HEK293 (cell line): ENCODE measurements at regions not wholly inside any gene's neighbourhood (a gene's known extent, or its start where the extent isn't known, plus 50 kb on each side); places are given as distances from the start of the nearest gene placed in this dataset.

Experiments
- CTCF ChIA-PET: fragments of 350-600 bp; formaldehyde crosslinking; extraction: SDS; loops from one replicate; lab custom pipeline; 2021; ENCODE audit warnings: antibody characterized with exemption; lab: Yijun Ruan, JAX
- POLR2A ChIA-PET: fragments of 300-600 bp; formaldehyde crosslinking; extraction: SDS; loops from one replicate; lab custom pipeline; 2020; ENCODE audit warnings: antibody characterized with exemption, inconsistent platforms; lab: Yijun Ruan, JAX
- H3K27ac ChIP-seq: fragments of 200-500 bp; sonication (Bioruptor generic); 2 replicates; pipeline ENCODE4 v1.5.1; 2014; ENCODE audit warnings: low read depth, low read length, control low read depth, inconsistent platforms; ENCODE audit errors: extremely low read depth
- H3K36me3 ChIP-seq, 2 experiments: fragments of 200-500 bp in 1 of 2; sonication (Bioruptor generic) in 1 of 2; 1 replicate in 1 of 2; 2 replicates in 1 of 2; pipeline ENCODE4 v1.5.1; 2014 to 2017; ENCODE audit warnings: inconsistent platforms in 2 of 2, low read length in 2 of 2; ENCODE audit not compliant: control insufficient read depth in 2 of 2, insufficient read depth in 1 of 2
- H3K4me1 ChIP-seq: fragments of 200-500 bp; sonication (Bioruptor generic); 2 replicates; pipeline ENCODE4 v1.5.1; 2014; ENCODE audit warnings: mild to moderate bottlenecking, low read length, inconsistent platforms; ENCODE audit not compliant: control insufficient read depth, insufficient read depth
- H3K4me3 ChIP-seq: 2 replicates; pipeline ENCODE4 v1.5.1; 2011; ENCODE audit warnings: low read depth, mild to moderate bottlenecking, control low read depth, low read length, moderate library complexity
- H3K9me3 ChIP-seq: fragments of 200-500 bp; sonication (Bioruptor generic); 2 replicates; pipeline ENCODE4 v1.5.1; 2014; ENCODE audit warnings: low read depth, low read length, inconsistent platforms; ENCODE audit not compliant: control insufficient read depth, insufficient read depth
- BCL11A ChIP-seq: fragments of 450-650 bp; formaldehyde crosslinking; IDR thresholded peaks from 2 replicates; pipeline ENCODE4 v1.5.1; 2016; ENCODE audit warnings: low read depth, missing biosample characterization, missing genetic modification characterization
- BCL6B ChIP-seq: fragments of 450-650 bp; formaldehyde crosslinking; IDR thresholded peaks from 2 replicates; pipeline ENCODE4 v1.5.1; 2017; ENCODE audit warnings: missing biosample characterization, missing genetic modification characterization
- FEZF1 ChIP-seq: fragments of 450-650 bp; formaldehyde crosslinking; IDR thresholded peaks from 2 replicates; pipeline ENCODE4 v1.5.1; 2016; ENCODE audit warnings: missing biosample characterization, missing genetic modification characterization
- GLIS1 ChIP-seq: fragments of 450-650 bp; formaldehyde crosslinking; IDR thresholded peaks from 2 replicates; pipeline ENCODE4 v1.5.1; 2016; ENCODE audit warnings: missing biosample characterization, missing genetic modification characterization
- GLIS2 ChIP-seq: fragments of 450-650 bp; formaldehyde crosslinking; IDR thresholded peaks from 2 replicates; pipeline ENCODE4 v1.5.1; 2016; ENCODE audit warnings: missing biosample characterization, missing genetic modification characterization
- SALL2 ChIP-seq: fragments of 450-650 bp; formaldehyde crosslinking; IDR thresholded peaks from 2 replicates; pipeline ENCODE4 v1.5.0; 2017; ENCODE audit warnings: missing biosample characterization, mild to moderate bottlenecking, missing genetic modification characterization, borderline replicate concordance
- ZBTB44 ChIP-seq: fragments of 450-650 bp; IDR thresholded peaks from 2 replicates; pipeline ENCODE4 v1.5.1; 2018; ENCODE audit warnings: missing biosample characterization, mild to moderate bottlenecking, missing genetic modification characterization
- ZNF175 ChIP-seq: fragments of 450-650 bp; formaldehyde crosslinking; IDR thresholded peaks from 2 replicates; pipeline ENCODE4 v1.5.1; 2016; ENCODE audit warnings: missing biosample characterization, missing genetic modification characterization
- ZNF19 ChIP-seq: fragments of 450-650 bp; formaldehyde crosslinking; IDR thresholded peaks from 2 replicates; pipeline ENCODE4; 2016; ENCODE audit warnings: missing biosample characterization, missing genetic modification characterization, low read depth
- ZNF2 ChIP-seq: fragments of 450-650 bp; formaldehyde crosslinking; IDR thresholded peaks from 2 replicates; pipeline ENCODE4 v1.5.1; 2016; ENCODE audit warnings: missing biosample characterization, missing genetic modification characterization
- ZNF274 ChIP-seq, 2 experiments: fragments of 200-500 bp in 1 of 2; fragments of 450-650 bp in 1 of 2; sonication (Bioruptor generic) in 1 of 2; formaldehyde crosslinking in 1 of 2; IDR thresholded peaks; 2 replicates each; pipeline versions ENCODE4 v1.5.1 to v1.6.1; 2014 to 2016; ENCODE audit warnings: borderline replicate concordance in 1 of 2, inconsistent platforms in 1 of 2, low read length in 1 of 2, missing biosample characterization in 1 of 2, missing genetic modification characterization in 1 of 2
- ZNF280C ChIP-seq: fragments of 450-650 bp; formaldehyde crosslinking; IDR thresholded peaks from 2 replicates; pipeline ENCODE4 v1.5.1; 2016; ENCODE audit warnings: missing biosample characterization, missing genetic modification characterization
- ZNF423 ChIP-seq: fragments of 450-650 bp; formaldehyde crosslinking; IDR thresholded peaks from 2 replicates; pipeline ENCODE4 v1.5.1; 2016; ENCODE audit warnings: missing biosample characterization, missing genetic modification characterization
- ZNF488 ChIP-seq: fragments of 450-650 bp; formaldehyde crosslinking; IDR thresholded peaks from 2 replicates; pipeline ENCODE4 v1.5.1; 2016; ENCODE audit warnings: missing biosample characterization, missing genetic modification characterization
- ZNF560 ChIP-seq: fragments of 450-650 bp; formaldehyde crosslinking; IDR thresholded peaks from 2 replicates; pipeline ENCODE4 v1.5.1; 2017; ENCODE audit warnings: missing biosample characterization, missing genetic modification characterization, borderline replicate concordance
- ZNF629 ChIP-seq: fragments of 450-650 bp; formaldehyde crosslinking; IDR thresholded peaks from 2 replicates; pipeline ENCODE4 v1.5.1; 2017; ENCODE audit warnings: missing biosample characterization, missing genetic modification characterization
- ZNF658 ChIP-seq: fragments of 450-650 bp; formaldehyde crosslinking; IDR thresholded peaks from 2 replicates; pipeline ENCODE4; 2016; ENCODE audit warnings: missing biosample characterization, missing genetic modification characterization
- ZNF704 ChIP-seq: fragments of 450-650 bp; formaldehyde crosslinking; IDR thresholded peaks from 2 replicates; pipeline ENCODE4 v1.5.1; 2016; ENCODE audit warnings: missing biosample characterization, missing genetic modification characterization
- ZNF707 ChIP-seq: fragments of 450-650 bp; formaldehyde crosslinking; IDR thresholded peaks from 2 replicates; pipeline ENCODE4 v1.5.1; 2016; ENCODE audit warnings: missing biosample characterization, missing genetic modification characterization
- ZNF785 ChIP-seq: fragments of 450-650 bp; formaldehyde crosslinking; IDR thresholded peaks from 2 replicates; pipeline ENCODE4 v1.5.1; 2016; ENCODE audit warnings: missing biosample characterization, missing genetic modification characterization
- ZNF830 ChIP-seq: fragments of 450-650 bp; IDR thresholded peaks from 2 replicates; pipeline ENCODE4 v1.5.0; 2018; ENCODE audit warnings: missing biosample characterization, missing genetic modification characterization, low read depth, mild to moderate bottlenecking, moderate library complexity
- ZNF837 ChIP-seq: fragments of 450-650 bp; formaldehyde crosslinking; IDR thresholded peaks from 2 replicates; pipeline ENCODE4 v1.5.1; 2016; ENCODE audit warnings: missing biosample characterization, missing genetic modification characterization

- POLR2A ChIA-PET: no interaction called here
These were observed 470.1 kb upstream of the LARGE1 start for GRCh38 chr22:34390400-34390799.

GRCh38 chr22:34395370-34395769 lies 475.1 kb upstream of the LARGE1 start:
- TF ChIP-seq GLIS2 (tag by site-specific recombination) (no peak), ZNF785 (no peak), BCL6B (tag by site-specific recombination) (no peak), FEZF1 (tag by site-specific recombination) (no peak), ZNF2 (tag by site-specific recombination) (no peak), ZNF658 (tag by site-specific recombination) (no peak), ZNF560 (tag by site-specific recombination) (no peak), ZNF704 (tag by site-specific recombination) (no peak), ZNF280C (no peak), ZNF830 (tag by site-specific recombination) (no peak), ZNF707 (tag by site-specific recombination) (no peak), ZNF488 (tag by site-specific recombination) (no peak), ZBTB44 (tag by site-specific recombination) (no peak), ZNF175 (no peak), GLIS1 (tag by site-specific recombination) (no peak), ZNF423 (no peak), BCL11A (tag by site-specific recombination) (no peak)
- Histone ChIP-seq H3K4me1 (no peaks in the 10 kb centered on the region), H3K4me3 (no peak overlapping the region), H3K36me3 (no peaks in the 10 kb centered on the region), H3K27ac (no peak overlapping the region), H3K9me3 (no peaks in the 10 kb centered on the region)
- ChIA-PET CTCF (no interaction called here), POLR2A (no interaction called here)

More at GRCh38 chr22:34390400-34390799, 470.1 kb upstream of the LARGE1 start:
- Histone ChIP-seq H3K36me3 (no peaks in the 10 kb centered on the region), H3K4me3 (no peak overlapping the region), H3K9me3 (no peaks in the 10 kb centered on the region), H3K4me1 (no peaks in the 10 kb centered on the region), H3K27ac (no peak overlapping the region)
- TF ChIP-seq ZNF629: no peak
- TF ChIP-seq ZNF837 (tag by site-specific recombination): no peak
- TF ChIP-seq ZNF19 (tag by site-specific recombination): no peak
- TF ChIP-seq ZNF274 (IDR thresholded peaks at IDR 0.05; ENCODE audit: low read length): no peak
- TF ChIP-seq ZNF274 (tag by site-specific recombination; IDR thresholded peaks at IDR 0.05; ENCODE audit: borderline replicate concordance): no peak
- TF ChIP-seq SALL2 (tag by site-specific recombination): no peak
- CTCF ChIA-PET: interaction anchor here (0.9 kb wide), 1 partner anchor 25 kb away, joined by 6 read pairs; no protein-coding TSS in a partner anchor
